GM12878 (cell line): ENCODE measurements at regions not wholly inside any gene's neighbourhood (a gene's known extent, or its start where the extent isn't known, plus 50 kb on each side); places are given as distances from the start of the nearest gene placed in this dataset.
A peak's percentile ranks its signal among the peaks of the same experiment; 100 is the strongest.

Experiments used
- ATAC-seq: fragments of 200-7000 bp; cut with Tn5 transposase; 3 replicates; pipeline ENCODE4 v1.9.1; 2020; ENCODE audit warnings: mild to moderate bottlenecking, moderate library complexity
- BruUV-seq: library from RNA; stranded (reverse); fragments of 400-500 nt; replicated peaks from 2 replicates; lab custom pipeline; 2021; lab: Mats Ljungman, UMichigan
- CTCF ChIA-PET: fragments of 300-600 bp; sonication (Branson Sonifier 250); formaldehyde crosslinking; extraction: SDS; loops from one replicate; lab custom pipeline; 2021; ENCODE audit warnings: inconsistent platforms; lab: Yijun Ruan, JAX
- POLR2A ChIA-PET: fragments of 350-600 bp; formaldehyde crosslinking; extraction: SDS; loops from one replicate; lab custom pipeline; 2021; ENCODE audit warnings: inconsistent platforms; lab: Charles Lee
- RAD21 ChIA-PET: fragments of 300-600 bp; sonication (Branson Sonifier 250); formaldehyde crosslinking; loops from one replicate; lab custom pipeline; 2023; ENCODE audit warnings: antibody characterized with exemption; ENCODE audit not compliant: unreplicated experiment; lab: Charles Lee
- SMC1A ChIA-PET: fragments of 300-600 bp; sonication (Branson Sonifier 250); formaldehyde crosslinking; loops from one replicate; lab custom pipeline; 2023; ENCODE audit not compliant: unreplicated experiment, uncharacterized antibody; lab: Charles Lee
- DNase-seq: peaks from one replicate; pipeline ENCODE4 v3.0.0-alpha.2; 2011; ENCODE audit warnings: low read depth, low spot score
- FAIRE-seq: peaks from 3 replicates; lab custom pipeline; 2011; peaks lifted over from hg19 to GRCh38; lab: Jason Lieb, UNC
- H2AFZ ChIP-seq: 2 replicates; pipeline ENCODE4 v1.6.0; 2011; ENCODE audit warnings: low read depth, low read length, control low read depth; ENCODE audit not compliant: control insufficient read depth
- H3K27ac ChIP-seq: 2 replicates; pipeline ENCODE4 v1.5.1; 2011; ENCODE audit warnings: control low read depth; ENCODE audit not compliant: control insufficient read depth, insufficient read depth
- H3K27me3 ChIP-seq, 2 experiments: replicated peaks in 1 of 2; 2 replicates each; pipeline versions ENCODE4 v1.6.0 to v1.6.1; 2011; ENCODE audit warnings: low read length in 1 of 2; ENCODE audit not compliant: control insufficient read depth in 2 of 2, insufficient read depth in 2 of 2
- H3K36me3 ChIP-seq, 2 experiments: 2 replicates each; pipeline ENCODE4 v1.5.1; 2011; ENCODE audit warnings: low read length in 1 of 2; ENCODE audit not compliant: control insufficient read depth in 2 of 2, insufficient read depth in 2 of 2
- H3K4me1 ChIP-seq: 2 replicates; pipeline ENCODE4 v1.6.1; 2011; ENCODE audit warnings: mild to moderate bottlenecking, low read length, moderate library complexity, mixed read lengths; ENCODE audit not compliant: control insufficient read depth, insufficient read depth
- H3K4me2 ChIP-seq: 2 replicates; pipeline ENCODE4 v1.6.0; 2011; ENCODE audit warnings: control low read depth; ENCODE audit not compliant: control insufficient read depth, insufficient read depth
- H3K4me3 ChIP-seq: fragments of 200-600 bp; sonication (generic); 2 replicates; pipeline ENCODE4 v1.5.1; 2016
- H3K79me2 ChIP-seq: 2 replicates; pipeline ENCODE4 v1.6.0; 2011; ENCODE audit warnings: low read length; ENCODE audit not compliant: control insufficient read depth, insufficient read depth
- H3K9ac ChIP-seq: 2 replicates; pipeline ENCODE4 v1.8.0; 2011; ENCODE audit warnings: low read length, control low read depth, mixed read lengths; ENCODE audit not compliant: control insufficient read depth, insufficient read depth
- H3K9me3 ChIP-seq: replicated peaks from 3 replicates; pipeline ENCODE4 v1.5.1; 2011; ENCODE audit warnings: mild to moderate bottlenecking, low read length; ENCODE audit not compliant: control insufficient read depth, insufficient read depth
- H4K20me1 ChIP-seq: 2 replicates; pipeline ENCODE4 v1.6.0; 2011; ENCODE audit not compliant: control insufficient read depth, insufficient read depth
- CBX3 ChIP-seq: fragments of 200-600 bp; sonication (generic); IDR thresholded peaks from 2 replicates; pipeline ENCODE4 v1.6.1; 2016; ENCODE audit warnings: low read depth, borderline replicate concordance
- CBX5 ChIP-seq: sonication (generic); IDR thresholded peaks from 2 replicates; pipeline ENCODE4 v1.6.1; 2016; ENCODE audit warnings: low read depth, moderate library complexity, mild to moderate bottlenecking, inconsistent platforms
- CREB1 ChIP-seq: IDR thresholded peaks from 2 replicates; pipeline ENCODE4 v1.6.1; 2012; ENCODE audit warnings: low read depth, mild to moderate bottlenecking, inconsistent platforms
- HSF1 ChIP-seq: fragments of 150-350 bp; IDR thresholded peaks from 2 replicates; pipeline ENCODE4 v1.6.1; 2014; ENCODE audit warnings: mild to moderate bottlenecking, low read depth, low read length
- IKZF1 ChIP-seq: fragments of 450-650 bp; conservative IDR thresholded peaks from 2 replicates; pipeline ENCODE4 v1.6.1; 2017; ENCODE audit warnings: antibody characterized with exemption, mild to moderate bottlenecking
- MYB ChIP-seq: fragments of 150-350 bp; IDR thresholded peaks from 2 replicates; pipeline ENCODE4 v1.6.1; 2014; ENCODE audit warnings: mild to moderate bottlenecking, low read depth, low read length, borderline replicate concordance
- PAX5 ChIP-seq: IDR thresholded peaks from 2 replicates; pipeline ENCODE4 v1.6.1; 2011; ENCODE audit warnings: low read depth, low read length, borderline replicate concordance
- PKNOX1 ChIP-seq: fragments of 450-650 bp; IDR thresholded peaks from 2 replicates; pipeline ENCODE4 v1.6.1; 2016; ENCODE audit warnings: mild to moderate bottlenecking
- POU2F2 ChIP-seq: IDR thresholded peaks from 3 replicates; pipeline ENCODE4 v1.6.1; 2011; ENCODE audit warnings: low read depth, mild to moderate bottlenecking, low read length, borderline replicate concordance
- RBBP5 ChIP-seq: fragments of 200-600 bp; sonication (generic); conservative IDR thresholded peaks from 2 replicates; pipeline ENCODE4 v1.6.1; 2016
- RUNX3 ChIP-seq: IDR thresholded peaks from 2 replicates; pipeline ENCODE4 v1.6.1; 2012; ENCODE audit warnings: low read length, inconsistent platforms
- SIX5 ChIP-seq: IDR thresholded peaks from 2 replicates; pipeline ENCODE4 v1.6.1; 2011; ENCODE audit warnings: mild to moderate bottlenecking, low read depth, low read length, moderate library complexity; ENCODE audit not compliant: severe bottlenecking
- SP1 ChIP-seq: IDR thresholded peaks from one replicate; pipeline ENCODE4 v1.6.1; 2011; ENCODE audit warnings: low read depth, low read length
- TBL1XR1 ChIP-seq: IDR thresholded peaks from 2 replicates; pipeline ENCODE4 v1.6.1; 2012; ENCODE audit warnings: low read depth, low read length, improper control_type of control experiment
- YBX1 ChIP-seq: fragments of 450-650 bp; IDR thresholded peaks from 2 replicates; pipeline ENCODE4 v1.6.1; 2016; ENCODE audit warnings: antibody characterized with exemption
- YY1 ChIP-seq: IDR thresholded peaks from 2 replicates; pipeline ENCODE4 v1.6.1; 2011; ENCODE audit warnings: low read depth, mild to moderate bottlenecking, low read length
- ZSCAN29 ChIP-seq: fragments of 450-650 bp; IDR thresholded peaks from 2 replicates; pipeline ENCODE4 v1.6.1; 2017; ENCODE audit warnings: mild to moderate bottlenecking, moderate library complexity
- WGBS: methylation state at CpG from one replicate; pipeline ENCODE4 v1.1.6; 2016; ENCODE audit warnings: low lambda C conversion rate; ENCODE audit not compliant: insufficient replicate concordance, insufficient coverage; ENCODE audit errors: missing lambda C conversion rate; 5-methylcytosine and 5-hydroxymethylcytosine counted together
- in situ Hi-C: fragments of 300-500 bp; cut with MboI; formaldehyde crosslinking; loops from 9 replicates; pipeline ENCODE4 v1.14.3; 2018; ENCODE audit warnings: mixed read lengths
- intact Hi-C: fragments of 100-400 bp; cut with micrococcal nuclease; formaldehyde crosslinking; loops from one replicate; pipeline ENCODE4 v1.14.2; 2022; ENCODE audit not compliant: unreplicated experiment

- TF ChIP-seq CBX5: no peak
- TF ChIP-seq POU2F2: no peak
- TF ChIP-seq RBBP5: no peak
Measured at GRCh38 chr1:234868296-234869147, 258.5 kb upstream of the IRF2BP2 start (continued).

- Histone ChIP-seq H3K27ac (no peak overlapping the region), H3K4me2 (no peak overlapping the region), H3K36me3 (no peaks in the 10 kb centered on the region), H3K4me3 (no peak overlapping the region), H3K4me1 (peaks cover 8% of the 10 kb centered on the region; the same call in 1 of the 2 replicates), H3K27me3 (no peaks in the 10 kb centered on the region; a peak in 1 of 4 replicates), H4K20me1 (no peaks in the 10 kb centered on the region), H2AFZ (no peak overlapping the region), H3K9me3 (peaks cover 4% of the 10 kb centered on the region; the same call in 2 of the 3 replicates), H3K79me2 (no peaks in the 10 kb centered on the region), H3K9ac (no peak overlapping the region)
- BruUV-seq: no TSS peak
- DNase-seq: no peak
- WGBS: 37% methylated on average over 18 of the region's 18 CpGs
- in situ Hi-C loops (no loop called here), intact Hi-C loops (no loop called here)
- ATAC-seq: peak; percentile 59
- peak; percentile 65 for FAIRE-seq
- SMC1A ChIA-PET: no interaction called here
- RAD21 ChIA-PET: no interaction called here
- CTCF ChIA-PET: interaction anchor here (0.6 kb wide), 1 partner anchor 45 kb away, joined by 3 read pairs; no protein-coding TSS in a partner anchor
- POLR2A ChIA-PET: no interaction called here
- no peak for TF ChIP-seq HSF1
- TF ChIP-seq MYB: no peak
- TF ChIP-seq TBL1XR1: no peak
- no peak for TF ChIP-seq YBX1
- peak; percentile 44; the same call in 1 of the 2 replicates for TF ChIP-seq YY1
- TF ChIP-seq CBX3: no peak
- TF ChIP-seq RUNX3: peak; percentile 28; the same call in 1 of the 2 replicates
- TF ChIP-seq ZSCAN29: no peak
- peak; percentile 14; the same call in 1 of the 2 replicates for TF ChIP-seq CREB1
- no peak for TF ChIP-seq SIX5
- no peak for TF ChIP-seq PAX5
- 0 out of 2 replicates have a peak, but pooled peaks have one; percentile 15 for TF ChIP-seq IKZF1
- no peak for TF ChIP-seq PKNOX1
- no peak for TF ChIP-seq SP1
Measured at GRCh38 chr1:234866007-234866866, 256.3 kb upstream of the IRF2BP2 start.
